ENCODE measurements at regions not wholly inside any gene's neighbourhood (a gene's known extent, or its start where the extent isn't known, plus 50 kb on each side); places are given as distances from the start of the nearest gene placed in this dataset.

DNA sequence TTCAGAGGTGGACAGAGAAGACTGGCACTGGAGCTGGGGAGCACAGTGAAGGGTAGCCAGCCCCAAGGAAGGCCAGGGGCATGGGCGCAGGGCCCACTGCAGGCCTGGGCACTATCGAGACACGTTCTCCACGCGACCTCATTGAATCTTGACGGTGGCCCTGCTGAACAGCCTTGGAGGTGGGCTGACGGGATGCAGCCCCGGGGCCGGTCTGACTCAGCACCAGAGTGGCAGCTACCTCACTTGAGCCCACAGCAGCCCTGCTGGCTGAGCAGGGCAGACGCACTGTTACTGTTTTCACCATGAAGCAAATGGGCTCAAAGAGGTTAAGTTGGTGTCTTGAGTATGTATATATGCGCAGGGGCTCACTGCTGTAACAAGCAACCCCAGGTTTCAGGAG is 78.8 kb upstream of the FOXF1 start:
- no peak overlapping the region for H2AFZ ChIP-seq (ENCODE audit: insufficient read depth, low read depth, low read length, poor library complexity, severe bottlenecking)
- Mint-ChIP-seq H3K4me3 (no peak overlapping the region), H3K9me3 (peaks cover 0 to 4% (median 2%) of the 10 kb centered on the region in 7 donors), H3K27me3 (ENCODE audit: low read depth in 3 of 3) (peaks cover 0 to 7% (median 4%) of the 10 kb centered on the region in 3 donors), H3K27ac (no peak overlapping the region), H3K36me3 (no peaks in the 10 kb centered on the region), H3K4me1 (no peaks in the 10 kb centered on the region)
- DNase-seq, result no peak
- H3K36me3 ChIP-seq (replicated peaks in 1 of 2; ENCODE audit: control insufficient read depth in 1 of 2, insufficient read depth in 2 of 2, low read length in 2 of 2), result no peaks in the 10 kb centered on the region
- H3K27me3 ChIP-seq (ENCODE audit: control insufficient read depth in 2 of 2, insufficient read depth in 2 of 2, low read length in 2 of 2), result no peaks in the 10 kb centered on the region
- intact Hi-C loops (cut with micrococcal nuclease), result no loop called here
- no peaks in the 10 kb centered on the region for H3K9me3 ChIP-seq (replicated peaks in 1 of 2; ENCODE audit: control insufficient read depth in 1 of 2, insufficient read depth in 1 of 2, low read length in 2 of 2)
- 96% methylated on average over 10 of the region's 11 CpGs for WGBS (ENCODE audit: insufficient coverage)
- no peaks in the 10 kb centered on the region for H4K20me1 ChIP-seq (ENCODE audit: insufficient read depth, low read length)
- H3K4me2 ChIP-seq (replicated peaks; ENCODE audit: extremely low read depth, low read length, poor library complexity, severe bottlenecking), result no peak overlapping the region
- TF ChIP-seq, protein P1, sequence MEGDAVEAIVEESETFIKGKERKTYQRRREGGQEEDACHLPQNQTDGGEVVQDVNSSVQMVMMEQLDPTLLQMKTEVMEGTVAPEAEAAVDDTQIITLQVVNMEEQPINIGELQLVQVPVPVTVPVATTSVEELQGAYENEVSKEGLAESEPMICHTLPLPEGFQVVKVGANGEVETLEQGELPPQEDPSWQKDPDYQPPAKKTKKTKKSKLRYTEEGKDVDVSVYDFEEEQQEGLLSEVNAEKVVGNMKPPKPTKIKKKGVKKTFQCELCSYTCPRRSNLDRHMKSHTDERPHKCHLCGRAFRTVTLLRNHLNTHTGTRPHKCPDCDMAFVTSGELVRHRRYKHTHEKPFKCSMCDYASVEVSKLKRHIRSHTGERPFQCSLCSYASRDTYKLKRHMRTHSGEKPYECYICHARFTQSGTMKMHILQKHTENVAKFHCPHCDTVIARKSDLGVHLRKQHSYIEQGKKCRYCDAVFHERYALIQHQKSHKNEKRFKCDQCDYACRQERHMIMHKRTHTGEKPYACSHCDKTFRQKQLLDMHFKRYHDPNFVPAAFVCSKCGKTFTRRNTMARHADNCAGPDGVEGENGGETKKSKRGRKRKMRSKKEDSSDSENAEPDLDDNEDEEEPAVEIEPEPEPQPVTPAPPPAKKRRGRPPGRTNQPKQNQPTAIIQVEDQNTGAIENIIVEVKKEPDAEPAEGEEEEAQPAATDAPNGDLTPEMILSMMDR (IDR thresholded peaks at IDR 0.05), result no peak
- no peak overlapping the region for H3K9ac ChIP-seq (ENCODE audit: insufficient read depth, low read length, poor library complexity, severe bottlenecking)
- H3K27ac ChIP-seq (ENCODE audit: low read depth in 1 of 2, low read length in 2 of 2), result no peak overlapping the region
- no peaks in the 10 kb centered on the region for H3K4me1 ChIP-seq (ENCODE audit: control insufficient read depth in 1 of 2, insufficient read depth in 2 of 2, low read length in 2 of 2)
- no peaks in the 10 kb centered on the region for H3K79me2 ChIP-seq (ENCODE audit: insufficient read depth, low read length)
- no peak overlapping the region for H3K4me3 ChIP-seq (replicated peaks in 1 of 3; ENCODE audit: low read depth in 2 of 3, low read length in 3 of 3)

DNA sequence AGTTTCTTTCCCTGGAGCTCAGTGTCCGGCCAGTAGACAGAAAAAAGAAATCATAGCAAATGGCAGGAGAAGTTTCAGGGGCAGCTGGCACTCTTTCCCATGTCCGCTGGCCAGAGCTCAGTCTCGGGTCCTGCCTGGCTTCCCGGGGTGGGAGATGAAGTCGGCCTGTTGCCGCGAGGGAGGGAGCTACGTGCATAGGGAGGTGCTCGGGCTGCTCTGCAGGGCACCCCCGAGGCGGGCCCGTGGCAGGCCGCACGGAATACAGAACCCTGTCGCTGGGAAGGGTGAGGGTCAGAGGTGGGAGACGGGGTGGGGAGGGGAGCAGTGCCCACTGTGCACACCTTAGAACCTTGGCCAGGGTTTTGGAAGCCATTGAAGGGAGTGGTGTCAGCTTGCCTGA is 78.3 kb upstream of the FOXF1 start:
- Histone ChIP-seq H4K20me1 (ENCODE audit: insufficient read depth, low read length) (no peaks in the 10 kb centered on the region), H3K79me2 (ENCODE audit: insufficient read depth, low read length) (no peaks in the 10 kb centered on the region), H3K4me2 (replicated peaks; ENCODE audit: extremely low read depth, low read length, poor library complexity, severe bottlenecking) (no peak overlapping the region), H3K9ac (ENCODE audit: insufficient read depth, low read length, poor library complexity, severe bottlenecking) (no peak overlapping the region), H3K9me3 (replicated peaks in 1 of 2; ENCODE audit: control insufficient read depth in 1 of 2, insufficient read depth in 1 of 2, low read length in 2 of 2) (no peaks in the 10 kb centered on the region), H3K27me3 (ENCODE audit: control insufficient read depth in 2 of 2, insufficient read depth in 2 of 2, low read length in 2 of 2) (no peaks in the 10 kb centered on the region), H3K4me3 (replicated peaks in 1 of 3; ENCODE audit: low read depth in 2 of 3, low read length in 3 of 3) (no peak overlapping the region), H3K36me3 (replicated peaks in 1 of 2; ENCODE audit: control insufficient read depth in 1 of 2, insufficient read depth in 2 of 2, low read length in 2 of 2) (no peaks in the 10 kb centered on the region), H3K4me1 (ENCODE audit: control insufficient read depth in 1 of 2, insufficient read depth in 2 of 2, low read length in 2 of 2) (no peaks in the 10 kb centered on the region), H3K27ac (ENCODE audit: low read depth in 1 of 2, low read length in 2 of 2) (no peak overlapping the region), H2AFZ (ENCODE audit: insufficient read depth, low read depth, low read length, poor library complexity, severe bottlenecking) (no peak overlapping the region)
- Mint-ChIP-seq H3K4me1 (no peaks in the 10 kb centered on the region), H3K36me3 (no peaks in the 10 kb centered on the region), H3K27ac (no peak overlapping the region), H3K4me3 (no peak overlapping the region), H3K9me3 (peaks cover 0 to 4% (median 2%) of the 10 kb centered on the region in 7 donors), H3K27me3 (ENCODE audit: low read depth in 3 of 3) (peaks cover 2 to 7% (median 4%) of the 10 kb centered on the region in 3 donors)
- TF ChIP-seq, protein P1 (IDR thresholded peaks at IDR 0.05), result no peak
- intact Hi-C loops (cut with micrococcal nuclease), result no loop called here
- no peak for DNase-seq
- 95% methylated on average over 16 of the region's 16 CpGs for WGBS (ENCODE audit: insufficient coverage)
